GM19438 (cell line): ENCODE measurements at regions not wholly inside any gene's neighbourhood (a gene's known extent, or its start where the extent isn't known, plus 50 kb on each side); places are given as distances from the start of the nearest gene placed in this dataset.

ENCODE experiments used
- ATAC-seq: cut with Tn5 transposase; IDR thresholded peaks from one replicate; pipeline ENCODE4 v1.9.1; 2021; ENCODE audit warnings: low read depth; ENCODE audit not compliant: unreplicated experiment

DNA sequence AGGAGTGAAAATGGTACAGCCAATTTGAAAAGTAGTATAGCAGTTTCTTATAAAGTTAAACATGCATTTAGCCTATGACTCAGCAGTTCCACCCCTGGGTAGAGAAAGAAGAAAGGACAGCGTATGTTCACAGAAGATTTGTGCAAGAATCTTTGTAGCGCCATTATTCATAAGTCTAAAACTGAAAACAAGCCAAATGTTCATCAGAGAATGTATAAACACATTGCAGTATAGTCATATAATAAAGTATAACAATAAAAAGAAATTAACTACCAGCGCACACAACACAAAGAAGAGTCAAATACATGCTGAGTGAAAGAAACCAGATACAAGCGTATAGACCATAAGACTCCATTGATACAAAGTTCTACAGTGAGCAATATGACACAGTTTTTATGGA is 294.0 kb downstream of the SAMD5 start:
- ATAC-seq = no peak

GRCh38 chr6:147805155-147805554 is 296.7 kb downstream of the SAMD5 start:
- no peak for ATAC-seq

DNA sequence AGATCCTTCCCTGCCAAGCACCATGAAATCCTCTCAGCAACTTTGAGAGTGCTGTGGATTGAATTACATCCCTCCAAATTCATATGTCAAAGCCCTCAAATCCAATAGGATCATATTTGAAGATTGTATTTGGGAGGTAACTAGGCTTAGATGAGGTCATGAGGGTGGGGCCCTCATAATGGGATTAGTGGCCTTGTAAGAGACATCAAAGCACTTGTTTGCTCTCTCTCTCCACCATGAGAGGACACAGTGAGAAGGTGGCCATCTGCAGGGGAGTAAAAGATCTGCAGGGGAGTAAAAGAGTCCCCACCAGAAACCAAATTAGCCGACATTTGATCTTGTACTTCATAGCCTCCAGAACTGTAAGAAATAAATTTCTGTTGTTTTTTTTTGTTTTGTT is 298.2 kb downstream of the SAMD5 start:
- ATAC-seq = no peak

- no peak for ATAC-seq
Measured at GRCh38 chr6:147808640-147809039, 300.1 kb downstream of the SAMD5 start.

GRCh38 chr6:147811913-147812629 is 303.6 kb downstream of the SAMD5 start:
- no peak for ATAC-seq

DNA sequence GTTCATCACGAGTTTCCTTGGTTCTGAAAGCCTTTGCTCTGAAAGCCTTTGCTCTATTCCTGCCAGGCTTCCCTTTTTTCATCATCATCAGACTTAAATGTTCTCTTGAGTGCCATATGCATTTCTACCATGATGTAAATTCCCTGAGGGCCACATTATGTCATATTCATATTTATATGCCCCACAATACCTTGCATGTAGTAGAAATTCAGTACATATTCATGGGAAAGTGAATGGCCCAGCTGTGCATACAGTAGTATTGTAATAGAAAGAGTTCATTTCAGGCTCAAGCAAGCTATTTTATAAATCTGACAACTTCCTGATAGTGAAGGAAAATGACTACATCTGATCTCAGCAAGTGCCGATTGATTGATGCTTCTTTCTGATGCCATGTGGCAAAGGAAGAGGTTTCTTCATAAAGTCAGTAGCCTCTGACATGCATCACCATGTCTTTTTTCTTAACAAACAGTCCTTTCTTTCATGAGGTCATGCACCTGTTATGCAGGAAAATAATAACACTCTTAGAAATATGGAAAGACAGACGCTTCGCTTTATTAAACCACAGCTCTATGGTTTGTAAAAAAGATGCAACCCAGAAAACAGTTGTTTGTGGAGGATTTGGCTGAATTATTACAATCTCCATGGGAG is 308.7 kb downstream of the SAMD5 start:
- no peak for ATAC-seq

- ATAC-seq = no peak
Measured at GRCh38 chr6:147820520-147820919, 312.0 kb downstream of the SAMD5 start.

- no peak for ATAC-seq
Measured at GRCh38 chr6:147821295-147821897, 312.9 kb downstream of the SAMD5 start.

DNA sequence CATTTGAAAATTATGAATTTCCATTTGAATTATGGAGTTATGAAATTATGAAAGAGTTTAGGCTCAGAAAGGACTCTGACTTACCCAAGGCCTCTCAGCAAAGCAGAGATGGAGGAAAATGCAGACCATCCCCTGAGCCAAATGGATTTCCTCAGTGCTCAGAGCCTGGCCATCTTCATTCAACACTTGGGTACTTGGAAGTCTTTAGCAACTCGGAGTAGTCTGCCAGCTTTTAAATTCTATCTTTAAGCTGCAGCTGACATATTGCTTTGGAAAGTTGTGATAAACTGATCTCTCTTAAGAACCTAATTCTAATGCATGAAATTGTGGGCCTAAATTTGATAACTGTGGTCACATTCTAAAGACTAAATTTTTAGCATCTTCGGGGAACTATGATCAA is 315.4 kb downstream of the SAMD5 start:
- ATAC-seq = no peak

DNA sequence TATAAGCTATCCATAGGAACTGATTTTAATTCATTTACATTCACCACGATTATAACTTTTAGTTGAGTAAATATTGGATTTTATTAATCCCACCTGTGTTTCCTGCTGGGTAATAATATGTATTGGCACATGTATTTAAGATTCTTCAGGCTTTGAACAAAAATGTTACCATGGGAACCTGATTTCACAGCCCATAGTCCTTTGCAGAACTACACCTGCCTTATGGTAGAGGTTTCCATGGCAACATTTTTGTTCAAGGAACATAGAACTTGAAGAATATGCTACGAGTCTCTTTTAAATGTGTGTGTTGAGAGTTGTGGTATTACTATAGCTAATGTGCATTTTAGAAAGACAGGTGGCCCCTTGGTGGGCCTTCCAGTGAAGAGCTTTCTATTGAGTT is 317.4 kb downstream of the SAMD5 start:
- ATAC-seq = no peak

DNA sequence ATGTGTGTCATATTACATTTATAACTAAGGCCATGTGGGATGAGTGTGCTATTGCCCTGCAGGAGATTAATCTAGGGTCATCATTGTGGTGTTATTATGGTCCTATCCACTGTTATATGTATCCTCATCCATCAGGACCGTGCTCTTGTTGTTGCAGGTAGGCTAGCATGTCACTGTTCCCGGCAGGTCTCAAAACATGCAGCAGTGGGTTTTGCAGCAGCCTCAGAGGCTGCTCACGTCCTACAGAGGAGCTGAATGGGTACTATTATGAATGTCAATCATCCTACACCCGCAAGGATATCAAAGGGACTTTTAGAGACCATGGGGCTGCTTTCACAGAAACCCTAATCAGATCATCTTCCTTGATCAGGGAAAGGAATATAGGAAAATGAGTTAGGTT is 318.2 kb downstream of the SAMD5 start:
- no peak for ATAC-seq

GRCh38 chr6:147829418-147829817 is 320.9 kb downstream of the SAMD5 start:
- ATAC-seq = no peak

DNA sequence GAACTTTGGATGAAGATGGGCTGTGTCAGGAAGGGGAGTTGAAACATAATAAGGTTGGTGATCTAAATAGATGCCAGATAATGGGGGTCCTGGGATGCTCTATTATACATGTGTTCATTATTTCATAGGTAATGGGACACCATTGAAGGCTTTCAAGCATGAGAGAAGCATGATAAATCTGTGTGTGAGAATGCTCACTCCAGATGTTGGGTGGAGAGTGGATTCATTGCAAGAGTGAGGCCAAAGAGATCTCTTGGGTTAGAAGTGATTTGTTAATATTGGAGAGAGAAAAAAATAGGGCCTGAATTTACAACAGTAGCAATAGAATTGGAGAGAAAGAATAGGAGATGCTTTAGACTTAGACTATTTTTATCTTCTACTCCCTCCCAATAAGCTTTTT is 321.3 kb downstream of the SAMD5 start:
- no peak for ATAC-seq

GRCh38 chr6:147831356-147831755 is 322.9 kb downstream of the SAMD5 start:
- ATAC-seq = no peak

- no peak for ATAC-seq
Measured at GRCh38 chr6:147833607-147834006, 325.1 kb downstream of the SAMD5 start.

GRCh38 chr6:147834084-147834776 is 325.7 kb downstream of the SAMD5 start:
- ATAC-seq = no peak

DNA sequence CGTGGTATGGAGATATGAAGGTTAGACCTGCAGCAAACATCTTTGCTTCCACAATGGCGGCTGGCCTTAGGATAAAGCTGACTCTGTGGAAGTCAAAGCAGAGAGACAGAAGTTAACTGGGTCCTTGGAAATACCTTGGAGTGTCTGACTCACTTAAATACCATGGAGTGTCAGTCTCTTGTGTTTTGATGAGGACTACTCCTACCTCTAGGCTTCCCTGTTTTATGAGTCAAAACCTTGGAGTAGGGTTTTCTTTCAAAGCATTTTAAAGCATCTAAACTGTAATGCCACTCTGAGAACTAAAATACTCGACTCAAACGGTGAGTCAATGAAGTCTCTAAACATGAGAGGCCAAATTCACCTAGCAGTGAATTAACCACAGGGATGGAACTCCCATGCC is 329.1 kb downstream of the SAMD5 start:
- ATAC-seq = no peak

DNA sequence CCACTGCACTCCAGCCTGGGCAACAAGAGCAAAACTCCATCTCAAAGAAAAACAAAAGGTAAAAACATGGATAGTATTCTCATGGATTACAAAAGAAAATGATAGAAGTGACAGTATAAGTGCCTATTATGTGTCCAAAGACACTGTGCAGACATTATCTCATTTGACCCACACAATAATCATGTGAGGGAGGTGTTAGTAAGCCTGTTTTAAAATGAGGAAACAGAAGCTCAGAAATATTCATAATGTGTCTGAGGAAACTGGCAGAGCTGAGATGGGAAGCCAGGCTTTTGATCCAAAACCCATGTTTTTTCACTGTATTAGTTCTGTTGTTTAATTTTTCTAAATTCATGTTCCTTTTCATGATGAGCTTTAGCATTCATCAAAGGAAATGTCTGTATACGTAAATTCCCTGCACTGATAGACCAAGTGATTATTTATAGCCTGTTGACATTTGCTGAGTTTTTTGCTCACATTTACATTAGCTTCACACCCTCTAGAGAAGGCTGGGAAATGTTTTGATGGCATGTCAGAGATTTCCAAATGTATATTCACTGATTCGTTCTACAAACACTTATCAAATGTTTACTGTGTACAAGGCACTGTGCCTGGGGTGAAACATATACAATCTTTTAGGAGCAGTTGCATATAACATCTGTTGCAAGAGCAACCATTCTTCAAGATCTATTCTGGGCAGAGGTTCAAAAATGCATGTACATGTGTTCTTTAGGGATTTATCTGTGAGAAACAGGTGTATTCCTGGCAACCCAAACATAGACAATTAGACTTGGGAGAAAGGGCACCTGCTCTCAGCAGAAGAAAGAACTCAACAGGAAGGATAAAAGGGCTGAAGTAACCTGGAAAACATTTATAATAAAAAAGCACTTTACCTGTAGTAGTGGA is 331.5 kb downstream of the SAMD5 start:
- no peak for ATAC-seq

GRCh38 chr6:147841547-147842148 is 333.2 kb downstream of the SAMD5 start:
- ATAC-seq = no peak
